ENCODE measurements at regions not wholly inside any gene's neighbourhood (a gene's known extent, or its start where the extent isn't known, plus 50 kb on each side); places are given as distances from the start of the nearest gene placed in this dataset.

- TF ChIP-seq ZNF292 (tag by site-specific recombination; IDR thresholded peaks at IDR 0.05; ENCODE audit: borderline replicate concordance, low read depth) (no peak), ZNF610 (tag by site-specific recombination; IDR thresholded peaks at IDR 0.05; ENCODE audit: borderline replicate concordance) (no peak)
These were observed 304.1 kb upstream of the ANO5 start (continued) for GRCh38 chr11:21888814-21889213.

GRCh38 chr11:21892736-21893564 lies 299.9 kb upstream of the ANO5 start:
- no peaks in the 10 kb centered on the region for H3K36me3 ChIP-seq (ENCODE audit: control insufficient read depth in 2 of 2, insufficient read depth in 1 of 2, low read length in 2 of 2)
- H3K27ac ChIP-seq (ENCODE audit: extremely low read depth, low read depth, low read length), result no peak overlapping the region
- ChIA-PET CTCF (no interaction called here), POLR2A (no interaction called here)
- H3K4me1 ChIP-seq (ENCODE audit: control insufficient read depth, insufficient read depth, low read length), result no peaks in the 10 kb centered on the region
- H3K9me3 ChIP-seq (ENCODE audit: control insufficient read depth, insufficient read depth, low read depth, low read length), result no peaks in the 10 kb centered on the region
- H3K4me3 ChIP-seq (ENCODE audit: low read depth, low read length), result no peak overlapping the region
- no peak for TF ChIP-seq ZNF513 (tag by site-specific recombination; IDR thresholded peaks at IDR 0.05)

- ChIA-PET CTCF (no interaction called here), POLR2A (no interaction called here)
- no peaks in the 10 kb centered on the region for H3K9me3 ChIP-seq (ENCODE audit: control insufficient read depth, insufficient read depth, low read depth, low read length)
- H3K4me1 ChIP-seq (ENCODE audit: control insufficient read depth, insufficient read depth, low read length), result no peaks in the 10 kb centered on the region
- H3K27ac ChIP-seq (ENCODE audit: extremely low read depth, low read depth, low read length), result no peak overlapping the region
- H3K36me3 ChIP-seq (ENCODE audit: control insufficient read depth in 2 of 2, insufficient read depth in 1 of 2, low read length in 2 of 2), result no peaks in the 10 kb centered on the region
- TF ChIP-seq ZNF18 (tag by site-specific recombination; IDR thresholded peaks at IDR 0.05) (no peak), ZBTB10 (tag by site-specific recombination; IDR thresholded peaks at IDR 0.05) (no peak), ZNF623 (tag by site-specific recombination; IDR thresholded peaks at IDR 0.05) (no peak), ZNF239 (tag by site-specific recombination; IDR thresholded peaks at IDR 0.05) (no peak), PATZ1 (tag by site-specific recombination; IDR thresholded peaks at IDR 0.05) (no peak), ZNF473 (tag by site-specific recombination; IDR thresholded peaks at IDR 0.05) (no peak), PRDM1 (tag by site-specific recombination; IDR thresholded peaks at IDR 0.05) (no peak), ZNF398 (tag by site-specific recombination; IDR thresholded peaks at IDR 0.05) (no peak), ZSCAN5A (tag by site-specific recombination; IDR thresholded peaks at IDR 0.05) (no peak), INSM2 (tag by site-specific recombination; IDR thresholded peaks at IDR 0.05) (no peak), ZNF132 (tag by site-specific recombination; IDR thresholded peaks at IDR 0.05; ENCODE audit: borderline replicate concordance) (no peak)
- H3K4me3 ChIP-seq (ENCODE audit: low read depth, low read length), result no peak overlapping the region
These were observed 299.4 kb upstream of the ANO5 start for GRCh38 chr11:21893565-21893867.

Measured in HEK293 (cell line).